Trophoblast cell (in vitro differentiated cells and primary cell): ENCODE measurements at regions not wholly inside any gene's neighbourhood (a gene's known extent, or its start where the extent isn't known, plus 50 kb on each side); places are given as distances from the start of the nearest gene placed in this dataset.
"Not testable (repeated sequence)": the region's sequence is repeated elsewhere in the genome, so short reads cannot be mapped to it uniquely, and the experiment has no call there.

Source experiments
- DNase-seq, 2 donors: peaks; one replicate each; pipeline ENCODE4 v3.0.0-alpha.2; 2016
- H2AFZ ChIP-seq: 2 replicates; pipeline ENCODE4 v1.6.1; 2013; ENCODE audit warnings: low read length, moderate library complexity, mild to moderate bottlenecking; ENCODE audit not compliant: insufficient read depth, poor library complexity
- H2AK5ac ChIP-seq: 2 replicates; pipeline ENCODE4 v1.6.1; 2013; ENCODE audit warnings: mild to moderate bottlenecking, low read length
- H2BK120ac ChIP-seq: 2 replicates; pipeline ENCODE4 v1.6.1; 2013; ENCODE audit warnings: low read length, mild to moderate bottlenecking, moderate library complexity; ENCODE audit not compliant: insufficient read depth, poor library complexity
- H2BK12ac ChIP-seq: 2 replicates; pipeline ENCODE4 v1.6.1; 2013; ENCODE audit warnings: mild to moderate bottlenecking, low read length, moderate library complexity
- H2BK5ac ChIP-seq: 2 replicates; pipeline ENCODE4 v1.6.1; 2013; ENCODE audit warnings: low read length, low read depth, moderate library complexity, mild to moderate bottlenecking; ENCODE audit not compliant: poor library complexity
- H3K14ac ChIP-seq: 2 replicates; pipeline ENCODE4 v1.6.1; 2013; ENCODE audit warnings: mild to moderate bottlenecking, low read length
- H3K18ac ChIP-seq: 2 replicates; pipeline ENCODE4 v1.6.1; 2013; ENCODE audit warnings: mild to moderate bottlenecking, low read length
- H3K23ac ChIP-seq: 2 replicates; pipeline ENCODE4 v1.6.1; 2013; ENCODE audit warnings: low read length
- H3K27ac ChIP-seq: 2 replicates; pipeline ENCODE4 v1.5.1; 2013; ENCODE audit warnings: low read depth, mild to moderate bottlenecking, inconsistent platforms, low read length, moderate library complexity
- H3K27me3 ChIP-seq: 2 replicates; pipeline ENCODE4 v1.6.1; 2013; ENCODE audit warnings: inconsistent platforms, mild to moderate bottlenecking, low read length, moderate library complexity; ENCODE audit not compliant: insufficient read depth
- H3K36me3 ChIP-seq, 2 experiments: 1 replicate in 1 of 2; 2 replicates in 1 of 2; pipeline ENCODE4 v1.6.1; 2013; ENCODE audit warnings: low read length in 2 of 2, mild to moderate bottlenecking in 2 of 2, moderate library complexity in 1 of 2; ENCODE audit not compliant: insufficient read depth in 2 of 2, control insufficient read depth in 1 of 2
- H3K4ac ChIP-seq: 2 replicates; pipeline ENCODE4 v1.6.1; 2013; ENCODE audit warnings: low read depth, mild to moderate bottlenecking, low read length, moderate library complexity
- H3K4me1 ChIP-seq, 2 experiments: 1 replicate in 1 of 2; 2 replicates in 1 of 2; pipeline ENCODE4 v1.6.1; 2013; ENCODE audit warnings: low read length in 2 of 2, mild to moderate bottlenecking in 2 of 2, moderate library complexity in 1 of 2; ENCODE audit not compliant: insufficient read depth in 2 of 2, control insufficient read depth in 1 of 2
- H3K4me2 ChIP-seq: 2 replicates; pipeline ENCODE4 v1.6.1; 2013; ENCODE audit warnings: inconsistent platforms, mild to moderate bottlenecking, low read length, moderate library complexity
- H3K4me3 ChIP-seq: 2 replicates; pipeline ENCODE4 v1.5.1; 2013; ENCODE audit warnings: mild to moderate bottlenecking, low read depth, low read length, inconsistent platforms
- H3K79me1 ChIP-seq: one replicate; pipeline ENCODE4 v1.6.1; 2013; ENCODE audit warnings: low read length
- H3K79me2 ChIP-seq: 2 replicates; pipeline ENCODE4 v1.6.1; 2013; ENCODE audit warnings: low read length, mild to moderate bottlenecking; ENCODE audit not compliant: control insufficient read depth, insufficient read depth, poor library complexity
- H3K9ac ChIP-seq: 2 replicates; pipeline ENCODE4 v1.6.1; 2013; ENCODE audit warnings: mild to moderate bottlenecking, low read length
- H3K9me3 ChIP-seq: 2 replicates; pipeline ENCODE4 v1.6.1; 2013; ENCODE audit warnings: low read depth, mild to moderate bottlenecking, control low read depth, inconsistent platforms, low read length; ENCODE audit not compliant: insufficient read depth
- H4K12ac ChIP-seq: 2 replicates; pipeline ENCODE4 v1.6.1; 2013; ENCODE audit warnings: low read depth, mild to moderate bottlenecking, low read length, moderate library complexity
- H4K8ac ChIP-seq: 2 replicates; pipeline ENCODE4 v1.6.1; 2013; ENCODE audit warnings: low read depth, mild to moderate bottlenecking, low read length, moderate library complexity
- H4K91ac ChIP-seq: one replicate; pipeline ENCODE4 v1.6.1; 2013; ENCODE audit warnings: low read depth, mild to moderate bottlenecking, low read length, moderate library complexity
- WGBS: extraction: QIAGEN DNeasy Blood & Tissue Kit; methylation state at CpG from one replicate; pipeline ENCODE4 v1.1.7; 2013; ENCODE audit warnings: missing lambda C conversion rate; ENCODE audit not compliant: insufficient read length, insufficient coverage; ENCODE audit errors: extremely low coverage; 5-methylcytosine and 5-hydroxymethylcytosine counted together

DNA sequence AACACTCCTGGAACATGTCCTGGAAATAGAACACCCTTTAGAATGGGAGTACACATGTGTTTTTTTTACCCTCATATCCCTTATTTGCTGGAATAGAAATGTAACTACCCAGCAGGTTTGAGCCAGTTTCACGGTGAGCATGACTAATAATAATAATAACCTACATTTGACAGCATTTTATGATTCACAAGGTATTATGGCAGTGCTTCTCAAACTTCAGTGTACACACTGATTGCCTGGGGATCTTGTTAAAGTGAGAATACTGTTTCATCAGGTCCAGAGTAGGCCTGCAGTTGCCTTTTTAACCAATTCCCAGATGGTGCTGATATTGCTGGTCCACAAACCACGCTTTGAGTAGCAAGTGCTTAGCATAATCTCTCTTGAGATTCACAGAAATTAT, 63.9 kb downstream of the NFKBIZ start:
- no peaks in the 10 kb centered on the region for H3K36me3 ChIP-seq
- WGBS = no CpG with 5 or more reads among the region's 2 CpGs
- no peaks in the 10 kb centered on the region for H3K27me3 ChIP-seq
- no peak overlapping the region for H4K91ac ChIP-seq
- no peak overlapping the region for H3K9ac ChIP-seq
- H3K79me1 ChIP-seq = no peaks in the 10 kb centered on the region
- H3K27ac ChIP-seq = no peak overlapping the region
- H2AK5ac ChIP-seq = no peak overlapping the region
- no peak overlapping the region for H2BK12ac ChIP-seq
- no peaks in the 10 kb centered on the region for H3K9me3 ChIP-seq
- no peak overlapping the region for H3K4me3 ChIP-seq
- no peak overlapping the region for H2BK5ac ChIP-seq
- no peak overlapping the region for H3K14ac ChIP-seq
- no peak overlapping the region for H3K23ac ChIP-seq
- no peak for DNase-seq
- no peak overlapping the region for H2AFZ ChIP-seq
- no peak overlapping the region for H3K18ac ChIP-seq
- no peaks in the 10 kb centered on the region for H3K79me2 ChIP-seq
- no peak overlapping the region for H2BK120ac ChIP-seq
- H3K4ac ChIP-seq = no peak overlapping the region
- H3K4me1 ChIP-seq = no peaks in the 10 kb centered on the region
- H3K4me2 ChIP-seq = no peak overlapping the region
- no peak overlapping the region for H4K8ac ChIP-seq
- no peak overlapping the region for H4K12ac ChIP-seq

DNA sequence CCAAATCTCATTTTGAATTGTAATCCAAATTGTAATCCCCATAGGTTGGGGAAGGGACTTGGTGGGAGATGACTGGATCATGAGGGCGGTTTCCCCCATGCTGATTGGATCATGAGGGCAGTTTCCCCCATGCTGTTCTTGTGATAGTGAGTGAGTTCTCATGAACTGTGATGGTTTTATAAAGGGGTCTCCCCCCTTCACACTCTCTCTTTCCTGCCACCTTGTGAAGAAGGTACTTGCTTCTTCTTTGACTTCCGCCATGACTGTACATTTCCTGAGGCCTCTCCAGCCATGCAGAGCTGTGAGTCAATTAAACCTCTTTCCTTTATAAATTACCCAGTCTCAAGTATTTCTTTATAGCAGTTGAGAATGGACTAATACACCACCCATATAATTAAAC, 68.4 kb downstream of the NFKBIZ start:
- not testable (repeated sequence) for H2BK120ac ChIP-seq, H3K27ac ChIP-seq, DNase-seq, H3K23ac ChIP-seq, H2BK12ac ChIP-seq, H2BK5ac ChIP-seq, H4K91ac ChIP-seq, H3K4ac ChIP-seq, H4K12ac ChIP-seq, H3K9me3 ChIP-seq, H3K36me3 ChIP-seq, H3K18ac ChIP-seq, H3K79me1 ChIP-seq, H3K79me2 ChIP-seq, H3K4me1 ChIP-seq, H4K8ac ChIP-seq, H2AFZ ChIP-seq, H3K4me2 ChIP-seq, H3K14ac ChIP-seq, H3K9ac ChIP-seq, H3K27me3 ChIP-seq, H2AK5ac ChIP-seq, H3K4me3 ChIP-seq
- WGBS = no CpG with 5 or more reads among the region's 2 CpGs

DNA sequence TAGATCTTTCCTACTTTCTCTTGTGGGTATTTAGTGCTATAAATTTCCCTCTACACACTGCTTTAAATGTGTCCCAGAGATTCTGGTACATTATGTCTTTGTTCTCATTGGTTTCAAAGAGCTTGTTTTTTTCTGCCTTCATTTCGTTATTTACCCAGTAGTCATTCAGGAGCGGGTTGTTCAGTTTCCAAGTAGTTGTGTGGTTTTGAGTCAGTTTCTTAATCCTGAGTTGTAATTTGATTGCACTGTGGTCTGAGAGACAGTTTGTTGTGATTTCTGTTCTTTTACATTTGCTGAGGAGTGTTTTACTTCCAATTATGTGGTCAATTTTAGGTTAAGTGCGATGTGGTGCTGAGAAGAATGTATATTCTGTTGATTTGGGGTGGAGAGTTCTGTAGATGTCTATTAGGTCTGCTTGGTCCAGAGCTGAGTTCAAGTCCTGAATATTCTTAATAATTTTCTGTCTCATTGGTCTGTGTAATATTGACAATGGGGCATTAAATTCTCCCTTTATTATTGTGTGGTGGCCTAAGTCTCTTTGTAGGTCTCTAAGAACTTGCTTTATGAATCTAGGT, 72.9 kb downstream of the NFKBIZ start:
- H3K79me2 ChIP-seq, H3K23ac ChIP-seq, H3K27me3 ChIP-seq, H2BK120ac ChIP-seq, H3K18ac ChIP-seq, H4K8ac ChIP-seq, H3K4ac ChIP-seq, H3K14ac ChIP-seq, H2BK5ac ChIP-seq, H3K4me1 ChIP-seq, H4K91ac ChIP-seq, H3K36me3 ChIP-seq, H2BK12ac ChIP-seq, H3K27ac ChIP-seq, H3K4me3 ChIP-seq, H3K9me3 ChIP-seq, H3K9ac ChIP-seq, DNase-seq, H4K12ac ChIP-seq, H3K4me2 ChIP-seq, H2AK5ac ChIP-seq, H2AFZ ChIP-seq, H3K79me1 ChIP-seq: not testable (repeated sequence)
- WGBS = no CpG with 5 or more reads among the region's 3 CpGs

DNA sequence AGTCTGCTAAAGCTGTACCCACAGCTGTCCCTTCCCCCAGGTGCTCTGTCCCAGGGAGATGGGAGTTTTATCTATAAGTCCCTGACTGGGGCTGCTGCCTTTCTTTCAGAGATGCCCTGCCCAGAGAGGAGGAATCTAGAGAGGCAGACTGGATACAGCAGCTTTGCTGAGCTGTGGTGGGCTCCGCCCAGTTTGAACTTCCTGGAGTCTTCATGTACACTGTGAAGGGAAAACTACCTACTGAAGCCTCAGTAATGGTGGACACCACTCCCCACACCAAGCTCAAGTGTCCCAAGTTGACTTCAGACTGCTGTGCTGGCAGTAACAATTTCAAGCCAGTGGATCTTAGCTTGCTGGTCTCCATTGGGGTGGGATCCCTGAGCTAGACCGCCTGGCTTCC, 75.3 kb downstream of the NFKBIZ start:
- not testable (repeated sequence) for DNase-seq, H3K4ac ChIP-seq, H2AFZ ChIP-seq, H2BK12ac ChIP-seq, H2AK5ac ChIP-seq, H3K9me3 ChIP-seq, H2BK5ac ChIP-seq, H3K14ac ChIP-seq, H3K79me1 ChIP-seq, H3K36me3 ChIP-seq, H3K79me2 ChIP-seq, H4K12ac ChIP-seq, H3K27me3 ChIP-seq, H3K27ac ChIP-seq, H2BK120ac ChIP-seq, H3K18ac ChIP-seq, H3K9ac ChIP-seq, H3K4me1 ChIP-seq, H3K23ac ChIP-seq, H4K91ac ChIP-seq, H3K4me3 ChIP-seq, H4K8ac ChIP-seq, H3K4me2 ChIP-seq
- WGBS = no CpG with 5 or more reads among the region's 2 CpGs
